ENCODE measurements at regions not wholly inside any gene's neighbourhood (a gene's known extent, or its start where the extent isn't known, plus 50 kb on each side); places are given as distances from the start of the nearest gene placed in this dataset.

DNA sequence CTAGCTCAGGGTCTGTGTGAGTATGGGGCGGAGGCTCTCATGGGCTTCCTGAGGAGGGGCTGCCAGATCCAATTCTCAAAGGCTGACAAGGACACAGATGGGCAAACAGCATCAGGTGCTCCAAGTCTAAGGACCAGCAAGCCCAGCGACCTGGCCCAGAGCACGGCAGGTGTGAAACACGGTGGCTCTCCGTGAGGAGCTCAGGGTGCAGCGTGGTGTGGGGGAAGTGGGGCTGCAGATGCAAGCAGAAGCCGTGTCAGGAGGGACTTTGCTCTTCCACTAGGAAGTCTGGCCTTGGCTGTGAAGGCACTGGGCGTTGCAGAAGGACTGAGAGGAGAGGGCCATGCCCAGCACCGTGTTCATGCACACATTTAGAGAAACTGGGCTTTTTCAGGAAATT is 420.0 kb downstream of the GADD45G start:
- no peak for DNase-seq (ENCODE audit: low read depth)

DNA sequence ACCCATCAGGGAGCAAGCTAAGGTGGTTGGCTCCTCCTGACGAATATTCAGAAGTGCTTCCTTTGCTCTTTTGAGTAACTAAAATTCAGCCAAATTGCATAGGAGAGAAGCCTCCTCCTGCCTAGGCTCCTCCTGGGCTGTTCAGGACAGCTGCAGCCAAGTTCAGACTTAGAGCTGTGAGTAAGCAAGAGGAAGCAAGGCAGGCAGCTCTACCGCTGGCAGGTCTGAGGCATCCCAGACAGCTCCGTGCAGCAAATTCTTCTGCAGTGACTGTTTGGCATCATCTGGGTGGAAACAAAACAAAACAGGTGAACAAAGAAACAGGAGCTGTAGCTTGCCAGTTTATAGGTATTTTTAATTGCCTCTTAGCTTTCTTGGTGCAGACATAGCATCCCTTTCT is 421.0 kb downstream of the GADD45G start:
- no peak for DNase-seq (ENCODE audit: low read depth)

DNA sequence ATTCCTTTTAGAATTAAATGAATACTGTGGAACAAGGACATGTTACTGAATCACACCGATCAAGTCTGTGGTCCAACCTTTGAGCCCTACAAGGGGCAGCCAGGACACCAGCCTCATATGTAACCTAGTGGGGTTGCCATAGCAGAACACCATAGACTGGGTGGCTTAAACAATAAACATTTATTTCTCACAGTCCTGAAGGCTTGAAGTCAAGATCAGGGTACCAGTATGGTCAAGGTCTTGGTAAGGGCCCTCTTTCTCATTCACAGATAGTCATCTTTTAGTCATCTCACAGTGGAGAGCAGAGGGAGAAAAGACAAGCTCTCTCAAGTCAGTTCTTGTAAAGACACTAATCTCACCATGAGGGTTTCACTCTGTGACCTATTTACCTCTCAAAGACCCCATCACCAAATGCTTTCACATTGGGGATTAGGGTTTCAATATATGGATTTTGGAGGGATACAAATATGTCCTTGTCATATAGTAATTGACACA is 422.5 kb downstream of the GADD45G start:
- no peak for DNase-seq (ENCODE audit: low read depth)

DNA sequence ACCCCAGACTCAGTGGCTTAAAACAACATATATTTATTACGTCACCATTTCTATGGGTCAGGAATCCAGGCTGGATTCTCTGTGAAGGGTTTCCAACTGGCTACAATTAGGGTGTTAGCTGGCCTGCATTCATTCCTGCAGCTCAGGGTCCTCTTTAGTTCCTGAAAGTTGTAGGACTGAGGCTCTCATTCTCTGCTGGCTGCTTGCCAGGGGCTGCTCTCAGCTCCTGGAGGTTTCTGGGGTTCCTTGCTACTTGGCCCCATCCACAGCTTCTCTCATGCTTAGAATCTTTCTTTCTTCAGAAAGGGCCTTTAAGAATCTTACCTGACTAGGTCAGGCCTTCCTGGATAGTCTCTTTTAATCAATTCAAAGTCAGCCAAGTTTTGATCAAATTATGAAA is 424.6 kb downstream of the GADD45G start:
- DNase-seq (ENCODE audit: low read depth): no peak

DNA sequence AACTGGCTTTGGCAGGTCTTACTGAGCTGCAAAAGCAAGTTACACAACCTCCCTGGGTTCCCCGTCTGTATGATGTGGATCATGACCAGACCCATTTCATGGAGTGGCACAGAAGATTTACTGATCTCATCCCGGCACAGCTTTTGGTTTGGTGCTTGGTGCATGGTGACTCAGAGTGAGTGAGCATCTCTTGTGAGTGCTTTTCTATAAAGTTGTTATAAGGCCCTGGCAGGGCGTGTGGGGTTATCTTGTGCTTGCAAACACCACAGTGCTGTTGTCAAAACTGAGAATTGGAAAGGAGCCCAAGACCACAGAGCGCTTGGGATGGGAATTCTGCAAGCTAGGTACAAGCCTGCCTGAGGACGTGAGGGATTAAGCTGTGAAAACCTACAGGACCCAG is 425.2 kb downstream of the GADD45G start:
- DNase-seq (ENCODE audit: low read depth): no peak

DNA sequence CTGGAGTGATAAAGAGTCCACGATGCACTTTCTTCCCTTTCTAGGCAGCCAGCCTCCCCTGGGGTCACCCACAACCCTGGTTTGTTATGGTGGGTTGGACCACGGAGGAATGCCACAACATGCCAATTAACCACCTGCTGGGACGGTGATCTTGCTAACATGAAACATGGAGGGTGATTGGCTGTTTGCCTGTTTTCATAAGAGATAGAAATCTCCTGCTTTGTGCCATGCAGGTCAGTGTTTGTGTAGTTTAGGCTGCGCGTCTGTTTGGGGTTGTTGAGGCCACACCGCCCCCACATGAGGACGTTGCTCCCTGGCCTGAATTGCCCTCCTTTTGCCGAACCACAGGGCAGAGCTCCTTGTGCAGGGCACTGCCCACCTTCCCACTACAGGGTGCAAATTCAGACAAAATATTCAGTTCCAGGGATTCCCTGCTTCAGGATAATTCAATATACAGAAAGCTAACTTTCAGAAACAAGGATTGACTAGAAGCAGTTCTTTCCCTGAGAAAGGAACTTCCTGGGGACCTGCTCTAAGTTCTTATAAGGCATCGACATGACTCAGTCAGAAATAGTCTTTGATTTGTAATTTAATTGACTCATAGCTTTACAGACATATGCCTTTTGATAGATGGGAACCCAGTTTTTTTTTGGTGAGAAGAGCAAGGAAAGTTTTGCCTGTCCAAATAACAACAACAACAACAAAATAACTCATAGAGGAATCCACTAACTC is 427.6 kb downstream of the GADD45G start:
- DNase-seq (ENCODE audit: low read depth): no peak

DNA sequence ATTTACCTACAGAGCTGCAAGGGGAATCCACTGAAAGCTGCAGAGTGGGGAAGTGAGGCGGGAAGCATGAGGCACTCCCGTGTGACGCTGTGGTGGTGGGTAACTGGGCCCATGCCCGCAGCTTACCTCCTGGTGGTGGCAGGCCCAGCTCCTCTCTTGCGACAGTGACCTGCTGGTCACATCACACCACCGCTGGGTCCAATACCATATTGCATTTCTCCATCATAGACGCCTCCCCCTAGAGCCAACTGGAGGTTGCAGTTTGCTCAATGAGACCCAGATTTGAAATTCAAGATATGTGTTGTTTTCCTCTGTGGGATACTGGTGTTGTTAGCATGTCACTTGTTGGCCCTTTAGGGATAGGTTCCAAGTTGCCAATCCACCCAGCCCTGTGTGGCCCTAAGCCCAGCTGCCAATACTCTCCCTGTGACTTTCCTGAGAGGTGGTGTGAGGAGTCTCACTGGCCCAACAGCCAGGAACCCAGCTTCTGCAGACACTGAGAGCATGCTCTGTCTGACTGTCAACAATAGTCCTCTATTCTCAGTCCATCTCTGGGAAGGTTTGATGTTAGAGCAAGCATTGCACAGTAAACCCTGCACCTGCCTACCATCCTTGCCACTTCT is 428.3 kb downstream of the GADD45G start:
- DNase-seq (ENCODE audit: low read depth): no peak

DNA sequence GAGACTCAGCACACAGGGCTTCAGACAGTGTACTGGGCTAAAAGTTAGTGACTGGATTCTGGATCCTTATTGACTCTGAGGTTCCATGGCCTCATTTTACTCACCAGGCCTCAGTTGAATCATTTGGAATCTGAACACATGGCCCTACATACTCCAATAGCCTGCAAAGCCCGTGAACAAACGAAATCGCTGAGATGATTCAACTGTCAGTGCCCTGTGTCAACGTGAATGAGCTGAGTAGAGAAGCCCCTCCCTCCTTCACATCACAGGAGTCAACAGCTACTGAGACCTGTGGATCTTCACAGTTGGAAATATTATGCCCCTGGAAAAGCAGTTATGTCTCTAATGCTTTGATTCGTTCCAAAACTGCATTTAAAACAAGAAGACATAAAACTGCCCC is 429.3 kb downstream of the GADD45G start:
- DNase-seq (ENCODE audit: low read depth): no peak

DNA sequence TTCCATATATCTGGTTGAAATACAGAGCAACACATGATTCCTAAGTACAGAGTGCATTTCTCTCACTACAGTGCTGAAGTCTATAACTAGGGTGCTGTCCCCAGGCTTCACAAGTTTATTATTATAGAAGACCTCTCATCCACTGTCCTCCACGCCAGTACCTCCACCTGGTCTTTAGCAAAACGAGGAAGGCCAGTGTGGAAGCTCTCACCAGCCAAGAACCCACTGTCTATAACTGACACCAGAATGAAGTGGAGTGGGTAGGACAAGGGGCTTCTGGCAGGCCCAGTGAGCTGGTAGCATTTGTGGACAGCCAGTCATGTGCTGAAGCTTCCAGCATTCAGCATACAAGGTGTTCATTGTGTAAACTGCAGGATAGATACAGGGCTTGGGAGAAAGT is 430.7 kb downstream of the GADD45G start:
- DNase-seq (ENCODE audit: low read depth): no peak

DNA sequence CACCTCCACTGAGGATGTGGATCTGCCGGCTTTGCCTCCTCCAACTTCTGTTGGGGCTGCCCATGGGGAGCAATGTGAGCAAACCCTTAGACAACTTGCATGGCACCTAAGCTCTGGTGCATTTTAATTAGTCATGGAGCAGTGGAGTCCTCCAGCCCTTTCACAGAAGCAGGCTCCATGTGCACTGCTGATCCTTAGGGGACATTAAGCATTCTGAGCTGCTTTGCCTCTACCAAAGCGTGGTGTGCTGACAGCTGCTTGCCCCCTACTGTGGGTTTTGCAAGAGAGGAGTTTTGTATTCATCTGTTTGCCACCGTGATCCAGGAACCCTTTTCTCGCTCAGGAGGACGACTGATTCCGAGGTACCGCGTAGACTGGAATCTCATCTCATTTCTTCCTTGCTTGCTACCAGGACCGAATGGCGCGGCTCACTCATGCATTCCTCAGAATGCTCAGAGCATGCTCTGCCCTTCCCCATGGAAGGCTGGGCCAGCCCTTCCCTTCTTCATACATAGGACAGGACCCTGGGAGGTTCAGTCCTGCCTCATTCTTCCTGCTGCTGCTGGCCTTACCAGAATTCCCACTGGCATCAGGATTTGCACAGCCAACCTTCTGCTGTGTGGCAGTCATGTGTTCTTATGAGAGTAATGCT is 432.5 kb downstream of the GADD45G start:
- DNase-seq (ENCODE audit: low read depth): no peak

DNA sequence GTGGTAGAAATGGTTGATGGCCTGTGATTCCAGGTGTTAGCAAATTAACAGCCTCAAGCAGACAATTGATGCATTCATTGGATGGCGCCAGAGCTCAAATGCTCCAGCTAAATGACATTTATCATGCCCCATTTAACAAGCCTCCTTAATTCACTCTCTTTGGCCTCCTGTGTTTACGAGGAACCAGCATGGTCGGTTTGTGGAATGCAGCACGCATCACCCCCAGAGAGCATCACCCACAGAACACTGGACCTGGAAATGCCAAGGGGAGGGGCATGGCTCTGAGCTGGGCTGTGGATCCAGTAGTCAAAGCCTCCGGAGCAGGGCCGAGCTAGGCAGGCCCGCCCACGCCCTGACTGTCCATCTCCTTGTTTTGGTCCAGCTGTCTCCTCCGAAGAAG is 434.0 kb downstream of the GADD45G start:
- DNase-seq (ENCODE audit: low read depth): no peak

DNA sequence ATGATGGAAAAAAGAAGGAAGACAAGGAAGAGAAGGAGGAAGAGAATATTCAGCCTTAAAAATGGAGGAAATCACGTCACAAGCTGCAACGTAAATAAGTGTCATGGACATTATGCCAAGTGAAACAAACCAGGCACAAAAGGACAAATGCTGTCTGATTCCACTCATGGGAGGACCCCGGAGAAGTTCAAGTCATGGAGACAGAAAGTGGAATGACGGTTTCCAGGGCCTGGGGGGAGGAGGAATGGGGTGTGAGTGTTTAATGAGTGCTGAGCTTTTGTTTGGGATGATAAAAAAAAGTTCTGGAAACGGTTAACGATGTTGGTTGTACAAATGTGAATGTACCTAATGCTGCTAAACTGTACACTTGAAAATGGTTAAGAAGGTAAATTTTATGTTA is 439.5 kb downstream of the GADD45G start:
- no peak for DNase-seq (ENCODE audit: low read depth)

DNA sequence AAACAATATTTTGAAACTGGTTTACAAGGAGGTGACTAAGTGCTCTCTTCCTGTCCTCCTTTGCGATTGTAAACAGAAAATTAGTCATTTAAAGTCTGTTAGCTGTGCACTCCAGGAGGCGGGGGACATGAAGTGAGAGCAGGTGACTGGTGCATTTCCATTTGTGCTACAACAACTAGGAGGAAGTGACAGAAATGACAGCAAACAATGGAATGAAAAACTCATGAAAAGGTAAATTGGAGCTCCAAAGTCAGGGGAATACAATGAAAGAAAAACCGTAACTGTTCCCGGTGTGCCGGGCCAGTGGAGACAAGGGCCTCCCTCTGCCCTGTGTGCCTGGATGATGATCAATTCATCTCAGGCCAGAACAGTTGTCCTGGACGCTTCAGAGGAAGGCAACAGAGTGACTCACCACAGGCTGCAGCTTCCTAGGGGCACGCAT is 439.9 kb downstream of the GADD45G start:
- no peak for DNase-seq (ENCODE audit: low read depth)

DNA sequence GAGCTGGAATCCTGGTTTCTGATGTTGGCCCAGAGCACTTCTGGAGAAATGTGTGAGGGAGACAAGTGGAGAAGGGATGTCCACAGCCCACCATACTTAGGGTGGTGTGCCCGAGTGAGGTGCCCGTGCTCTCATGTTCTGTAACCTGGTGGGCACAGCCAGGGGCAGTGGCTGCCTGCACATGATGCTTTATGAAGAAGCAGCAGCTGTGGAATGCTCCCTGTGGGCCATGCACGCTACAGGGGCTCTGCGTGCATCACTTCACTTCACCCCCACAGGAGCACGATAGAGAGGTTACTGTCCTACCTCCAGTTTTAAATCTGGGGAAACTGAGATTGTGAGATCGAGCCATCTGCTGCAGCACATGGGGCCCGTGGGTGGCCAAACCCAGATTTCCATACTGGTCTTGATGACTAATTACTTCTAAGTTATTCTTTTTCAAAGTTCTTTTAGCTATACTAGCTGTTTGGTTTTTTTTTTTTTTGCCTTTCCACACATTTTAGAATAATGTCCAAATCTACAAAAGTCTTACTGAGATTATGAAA is 441.6 kb downstream of the GADD45G start:
- peak; percentile 12 for DNase-seq (ENCODE audit: low read depth)

DNA sequence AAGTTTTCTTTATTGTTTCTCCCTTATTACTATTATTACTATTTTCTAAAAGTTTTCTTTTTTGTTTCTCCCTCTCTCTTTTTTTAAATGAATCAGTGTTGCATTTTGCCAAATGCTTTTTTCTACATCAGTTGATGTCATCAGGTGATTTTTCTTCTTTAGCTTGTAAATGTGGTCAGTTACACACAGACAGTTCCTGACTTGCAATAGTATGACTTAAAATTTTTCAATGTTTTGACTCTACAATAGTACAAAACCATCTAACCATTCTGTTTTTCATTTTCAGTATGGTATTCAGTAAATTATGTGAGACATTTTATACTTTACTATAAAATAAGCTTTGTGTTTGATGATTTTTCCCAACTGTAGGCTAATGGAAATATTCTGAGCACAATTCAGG is 443.0 kb downstream of the GADD45G start:
- no peak for DNase-seq (ENCODE audit: low read depth)

DNA sequence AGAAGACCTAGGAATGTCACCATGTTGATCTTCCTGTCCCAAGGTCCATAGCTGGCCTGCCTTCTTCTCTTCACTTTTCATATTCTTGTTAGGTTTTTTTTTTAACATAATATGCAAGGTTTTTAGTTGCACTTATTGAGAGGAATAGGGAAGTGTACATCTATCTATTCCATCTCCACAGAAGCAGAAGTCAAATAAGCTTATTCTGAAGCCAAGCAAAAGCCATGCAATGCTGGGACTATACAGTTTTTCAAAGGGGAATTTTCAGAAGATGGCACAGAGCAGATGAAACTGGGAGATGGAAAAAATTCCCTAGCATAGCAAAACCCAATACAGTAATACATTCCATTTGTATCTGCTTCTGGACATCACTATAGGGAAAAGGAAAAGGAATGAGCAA is 447.6 kb downstream of the GADD45G start:
- DNase-seq (ENCODE audit: low read depth): no peak

DNA sequence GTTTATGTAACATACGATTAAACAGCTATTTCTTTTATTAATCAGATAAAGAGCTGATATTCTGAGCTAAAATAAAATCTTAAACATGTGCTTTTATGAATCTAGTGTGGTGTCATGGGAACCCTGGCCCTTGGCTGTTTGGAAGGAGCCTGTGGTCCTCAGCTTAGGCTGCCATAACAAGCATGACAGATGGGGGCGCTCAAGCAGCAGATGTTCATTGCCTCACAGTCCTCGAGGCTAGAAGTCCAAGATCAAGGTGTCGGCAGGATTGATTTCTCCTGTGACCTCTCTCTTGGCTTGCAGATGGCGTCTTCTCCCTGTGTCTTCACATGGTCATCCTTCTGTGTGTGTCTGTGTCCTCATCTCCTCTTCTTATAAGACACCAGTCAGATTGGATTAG is 448.2 kb downstream of the GADD45G start:
- no peak for DNase-seq (ENCODE audit: low read depth)

DNA sequence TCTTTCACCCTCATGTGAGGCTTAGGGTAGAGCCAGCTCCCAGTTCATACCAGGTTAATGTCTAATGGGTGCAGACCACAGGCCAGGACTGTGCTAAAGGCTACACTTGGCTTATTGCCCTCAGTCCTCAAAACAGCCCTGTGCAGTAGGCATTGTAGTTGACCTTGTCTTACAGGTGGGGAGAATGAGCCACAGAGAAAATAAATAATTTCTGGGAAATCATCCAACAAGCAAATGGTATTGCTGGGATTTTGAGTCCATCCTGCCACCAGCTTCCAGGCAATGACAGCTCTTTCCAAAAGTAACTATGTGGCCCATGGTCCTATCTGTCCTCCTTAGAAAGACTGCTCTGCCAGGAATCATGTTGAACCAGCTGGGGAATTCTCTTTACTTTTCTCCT is 450.0 kb downstream of the GADD45G start:
- no peak for DNase-seq (ENCODE audit: low read depth)

DNA sequence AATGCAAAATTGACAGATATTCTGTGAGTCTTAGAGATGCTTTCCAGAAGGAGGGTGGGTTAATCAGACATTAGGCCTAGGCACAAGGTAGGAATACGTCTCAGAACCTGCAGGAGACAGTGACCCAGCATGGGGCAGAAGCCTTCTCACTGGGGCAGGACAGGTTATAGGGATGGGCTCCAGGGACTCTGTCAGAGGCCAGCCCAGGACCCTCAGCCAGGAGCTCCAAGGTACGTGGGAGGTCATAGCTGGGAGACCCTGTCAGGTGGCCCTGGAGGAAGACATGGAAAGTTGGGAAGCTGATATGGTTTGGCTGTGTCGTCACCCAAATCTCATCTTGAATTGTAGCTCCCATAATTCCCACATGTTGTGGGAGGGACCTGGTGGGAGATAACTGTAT is 450.4 kb downstream of the GADD45G start:
- DNase-seq (ENCODE audit: low read depth): no peak

DNA sequence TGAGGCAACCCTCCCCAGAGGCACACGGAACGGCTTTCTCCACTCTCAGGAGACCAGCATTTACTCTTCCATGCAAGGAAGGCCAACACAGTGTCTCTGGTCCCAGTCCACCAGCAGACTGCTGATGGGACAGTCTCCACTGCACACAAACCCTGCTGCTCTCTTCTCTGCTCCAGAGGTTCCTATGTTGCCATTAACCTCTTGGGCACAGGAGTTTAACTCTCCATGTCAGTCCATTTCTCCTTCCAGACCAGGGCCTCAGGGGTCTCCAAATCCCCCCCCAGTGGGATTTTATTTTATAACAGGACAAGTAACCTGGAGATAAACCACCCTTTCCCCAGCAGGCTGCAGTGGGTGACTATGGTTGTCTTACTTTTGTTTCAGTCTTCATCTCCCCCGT is 452.5 kb downstream of the GADD45G start:
- DNase-seq (ENCODE audit: low read depth): no peak

DNA sequence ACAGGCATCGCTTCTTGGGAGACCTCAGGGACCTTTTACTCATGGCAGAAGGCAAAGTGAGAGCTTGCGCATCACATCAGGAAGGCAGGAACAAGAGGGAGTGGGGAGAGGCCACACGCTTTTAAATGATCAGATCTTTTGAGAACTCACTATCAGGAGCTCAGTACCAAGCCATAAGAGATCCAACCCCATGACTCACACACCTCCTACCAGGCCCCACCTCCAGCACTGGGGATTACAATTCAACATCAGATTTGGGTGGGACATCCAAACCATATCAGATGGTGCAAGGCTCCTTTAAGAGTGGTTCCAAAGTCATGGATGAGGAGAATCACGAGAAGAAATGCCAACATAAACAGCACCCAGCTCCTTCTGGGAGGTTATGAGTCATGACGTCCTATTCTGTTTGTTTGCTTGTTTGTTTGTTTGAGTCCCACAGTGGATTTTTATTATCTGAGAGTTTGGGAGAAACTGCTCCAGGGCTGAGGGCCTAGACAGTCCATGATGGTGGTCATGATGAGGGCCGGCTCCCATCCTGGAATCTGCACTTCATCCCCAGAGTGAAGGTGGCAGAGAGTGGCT is 453.5 kb downstream of the GADD45G start:
- DNase-seq (ENCODE audit: low read depth): no peak

DNA sequence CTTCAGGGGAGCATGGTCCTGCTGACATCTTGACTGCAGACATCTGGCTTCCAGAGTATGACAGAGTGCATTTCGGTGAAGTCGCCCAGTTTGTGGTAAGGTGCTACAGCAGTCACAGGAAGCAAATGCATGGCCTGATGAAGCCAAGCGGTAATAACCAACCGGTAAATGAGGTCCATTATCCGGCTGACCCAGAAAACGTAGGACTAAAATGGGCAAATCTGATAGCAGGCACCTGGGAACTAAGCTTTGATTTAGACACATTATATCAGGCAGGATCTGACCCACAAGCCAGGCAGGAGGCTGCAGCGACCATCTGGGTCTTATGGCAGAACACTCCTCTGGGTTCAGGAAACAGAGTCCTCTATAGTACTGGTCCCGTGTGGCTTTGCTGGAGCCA is 454.6 kb downstream of the GADD45G start:
- DNase-seq (ENCODE audit: low read depth): no peak

DNA sequence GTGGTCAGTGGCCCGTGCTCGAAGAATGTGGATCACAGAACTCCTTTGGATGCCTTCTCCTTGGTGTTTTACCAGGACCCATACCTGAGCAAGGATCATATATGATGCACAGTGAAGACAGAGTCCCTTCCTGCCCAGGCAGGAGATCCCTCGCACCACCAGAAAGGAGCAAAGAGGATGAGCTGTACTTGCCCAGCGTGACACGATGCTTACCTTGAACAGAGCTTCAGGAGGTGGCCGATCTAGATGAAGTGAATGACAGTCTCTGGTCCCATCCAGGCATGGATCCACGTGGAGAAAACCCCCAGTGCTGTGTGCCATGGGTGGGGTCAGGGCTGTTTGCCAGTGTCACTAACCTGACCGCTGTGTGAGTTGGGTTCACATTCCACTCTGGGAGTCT is 455.4 kb downstream of the GADD45G start:
- no peak for DNase-seq (ENCODE audit: low read depth)
